Neutrophil (primary cell): ENCODE measurements at regions not wholly inside any gene's neighbourhood (a gene's known extent, or its start where the extent isn't known, plus 50 kb on each side); places are given as distances from the start of the nearest gene placed in this dataset.

Experiments used
- H3K27ac ChIP-seq: fragments of 200-600 bp; sonication (generic); 2 replicates; pipeline ENCODE4 v1.5.1; 2016; ENCODE audit warnings: mild to moderate bottlenecking, moderate library complexity
- H3K27me3 ChIP-seq: fragments of 200-600 bp; sonication (generic); 2 replicates; pipeline ENCODE4 v1.6.0; 2016; ENCODE audit warnings: mild to moderate bottlenecking
- H3K36me3 ChIP-seq: fragments of 200-600 bp; sonication (generic); 2 replicates; pipeline ENCODE4 v1.5.1; 2017
- H3K4me1 ChIP-seq, 2 experiments: fragments of 200-600 bp in 1 of 2; sonication (generic) in 1 of 2; 1 replicate in 1 of 2; 2 replicates in 1 of 2; pipeline versions ENCODE4 v1.5.1 to v1.6.1; 2013 to 2016; ENCODE audit warnings: low read depth in 1 of 2, low read length in 1 of 2, mild to moderate bottlenecking in 1 of 2, moderate library complexity in 1 of 2; ENCODE audit not compliant: control insufficient read depth in 1 of 2, insufficient read depth in 1 of 2
- H3K4me3 ChIP-seq, 2 experiments: fragments of 200-600 bp in 1 of 2; sonication (generic) in 1 of 2; 1 replicate in 1 of 2; 2 replicates in 1 of 2; pipeline ENCODE4 v1.5.1; 2013 to 2016; ENCODE audit warnings: low read depth in 1 of 2, low read length in 1 of 2, mild to moderate bottlenecking in 1 of 2, moderate library complexity in 1 of 2
- H3K9me3 ChIP-seq: fragments of 200-600 bp; sonication (generic); 2 replicates; pipeline ENCODE4 v1.5.1; 2016
- CTCF ChIP-seq: fragments of 200-600 bp; sonication (generic); IDR thresholded peaks from 2 replicates; pipeline ENCODE4 v1.5.1; 2016; ENCODE audit warnings: antibody characterized with exemption

- Histone ChIP-seq H3K27ac (no peak overlapping the region), H3K9me3 (no peaks in the 10 kb centered on the region), H3K27me3 (no peaks in the 10 kb centered on the region), H3K36me3 (no peaks in the 10 kb centered on the region), H3K4me3 (no peak overlapping the region), H3K4me1 (no peaks in the 10 kb centered on the region)
- TF ChIP-seq CTCF, result no peak
Observed at GRCh38 chr6:104349191-104349590, 510.5 kb downstream of the HACE1 start.

GRCh38 chr6:104344223-104344622 is 515.5 kb downstream of the HACE1 start:
- Histone ChIP-seq H3K4me1 (no peaks in the 10 kb centered on the region), H3K27ac (no peak overlapping the region), H3K27me3 (no peaks in the 10 kb centered on the region), H3K4me3 (no peak overlapping the region), H3K36me3 (no peaks in the 10 kb centered on the region), H3K9me3 (no peaks in the 10 kb centered on the region)
- TF ChIP-seq CTCF, result no peak

- TF ChIP-seq CTCF, result no peak
- H3K27ac ChIP-seq, result no peak overlapping the region
- H3K9me3 ChIP-seq, result no peaks in the 10 kb centered on the region
- H3K36me3 ChIP-seq, result no peaks in the 10 kb centered on the region
- no peaks in the 10 kb centered on the region for H3K4me1 ChIP-seq
- H3K27me3 ChIP-seq, result no peaks in the 10 kb centered on the region
- H3K4me3 ChIP-seq, result no peak overlapping the region
Observed at GRCh38 chr6:104332364-104332763, 527.4 kb downstream of the HACE1 start.

- H3K27ac ChIP-seq, result no peak overlapping the region
- peaks cover 0 to 3% of the 10 kb centered on the region in 2 experiments for H3K4me1 ChIP-seq
- H3K4me3 ChIP-seq, result no peak overlapping the region
- no peak for TF ChIP-seq CTCF
- H3K9me3 ChIP-seq, result no peaks in the 10 kb centered on the region
- H3K36me3 ChIP-seq, result no peaks in the 10 kb centered on the region
- H3K27me3 ChIP-seq, result no peaks in the 10 kb centered on the region
Observed at GRCh38 chr6:104326173-104327001, 533.3 kb downstream of the HACE1 start.

- Histone ChIP-seq H3K36me3 (no peaks in the 10 kb centered on the region), H3K27ac (no peak overlapping the region), H3K4me1 (peaks cover 0 to 3% of the 10 kb centered on the region in 2 experiments), H3K27me3 (no peaks in the 10 kb centered on the region), H3K4me3 (no peak overlapping the region), H3K9me3 (no peaks in the 10 kb centered on the region)
- TF ChIP-seq CTCF, result no peak
Observed at GRCh38 chr6:104325341-104326172, 534.2 kb downstream of the HACE1 start.
